ENCODE measurements at regions not wholly inside any gene's neighbourhood (a gene's known extent, or its start where the extent isn't known, plus 50 kb on each side); places are given as distances from the start of the nearest gene placed in this dataset.

DNA sequence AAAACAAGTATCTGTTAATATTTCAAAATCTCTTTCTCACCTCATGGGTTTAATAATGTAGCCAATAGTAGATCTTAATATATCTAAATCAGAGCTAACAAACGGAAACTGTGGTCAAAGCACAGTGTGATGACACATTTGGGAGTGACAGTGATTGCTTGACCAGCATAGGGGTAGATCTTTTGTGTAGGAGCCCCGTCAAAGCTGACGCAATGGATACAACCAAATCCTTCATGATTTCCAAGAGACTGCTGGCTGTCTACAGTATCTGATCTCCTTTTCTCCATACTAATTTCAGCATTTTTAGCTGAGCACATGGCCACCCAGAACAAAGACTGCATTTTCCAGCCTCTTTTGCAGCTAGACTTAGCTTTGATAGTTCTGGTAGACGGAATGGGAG lies 299.3 kb upstream of the ECI2 start:
- TF ChIP-seq, protein P1, sequence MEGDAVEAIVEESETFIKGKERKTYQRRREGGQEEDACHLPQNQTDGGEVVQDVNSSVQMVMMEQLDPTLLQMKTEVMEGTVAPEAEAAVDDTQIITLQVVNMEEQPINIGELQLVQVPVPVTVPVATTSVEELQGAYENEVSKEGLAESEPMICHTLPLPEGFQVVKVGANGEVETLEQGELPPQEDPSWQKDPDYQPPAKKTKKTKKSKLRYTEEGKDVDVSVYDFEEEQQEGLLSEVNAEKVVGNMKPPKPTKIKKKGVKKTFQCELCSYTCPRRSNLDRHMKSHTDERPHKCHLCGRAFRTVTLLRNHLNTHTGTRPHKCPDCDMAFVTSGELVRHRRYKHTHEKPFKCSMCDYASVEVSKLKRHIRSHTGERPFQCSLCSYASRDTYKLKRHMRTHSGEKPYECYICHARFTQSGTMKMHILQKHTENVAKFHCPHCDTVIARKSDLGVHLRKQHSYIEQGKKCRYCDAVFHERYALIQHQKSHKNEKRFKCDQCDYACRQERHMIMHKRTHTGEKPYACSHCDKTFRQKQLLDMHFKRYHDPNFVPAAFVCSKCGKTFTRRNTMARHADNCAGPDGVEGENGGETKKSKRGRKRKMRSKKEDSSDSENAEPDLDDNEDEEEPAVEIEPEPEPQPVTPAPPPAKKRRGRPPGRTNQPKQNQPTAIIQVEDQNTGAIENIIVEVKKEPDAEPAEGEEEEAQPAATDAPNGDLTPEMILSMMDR (conservative IDR thresholded peaks at IDR 0.05; ENCODE audit: low read length), result no peak
- TF ChIP-seq EZH2phosphoT487 (IDR thresholded peaks at IDR 0.05; ENCODE audit: borderline replicate concordance, low read depth, low read length), result no peak
